ENCODE measurements at regions not wholly inside any gene's neighbourhood (a gene's known extent, or its start where the extent isn't known, plus 50 kb on each side); places are given as distances from the start of the nearest gene placed in this dataset.

- POLR2A ChIA-PET (ENCODE audit: unreplicated experiment): no interaction called here
- H3K4me2 ChIP-seq: no peak overlapping the region
- TF ChIP-seq CTCF (conservative IDR thresholded peaks at IDR 0.05) (no peak), EZH2 (IDR thresholded peaks at IDR 0.05; ENCODE audit: low read depth) (no peak)
- H3K79me2 ChIP-seq (ENCODE audit: low read depth): no peaks in the 10 kb centered on the region
- H2AFZ ChIP-seq: no peak overlapping the region
- no peak overlapping the region for H3K4me3 ChIP-seq
- no peaks in the 10 kb centered on the region for H3K9me2 ChIP-seq (ENCODE audit: insufficient read depth)
- intact Hi-C loops (cut with micrococcal nuclease; ENCODE audit: unreplicated experiment): no loop called here
- no peaks in the 10 kb centered on the region for H4K20me1 ChIP-seq (ENCODE audit: insufficient read depth)
- H3K4me1 ChIP-seq (replicated peaks; ENCODE audit: insufficient read depth): no peaks in the 10 kb centered on the region
- H3K27ac ChIP-seq: no peak overlapping the region
- BruUV-seq (replicated peaks): no TSS peak
- no peaks in the 10 kb centered on the region for H3K9me3 ChIP-seq (ENCODE audit: insufficient read depth, low read depth)
- H3K36me3 ChIP-seq (ENCODE audit: low read depth): no peaks in the 10 kb centered on the region
- H3F3A ChIP-seq (ENCODE audit: insufficient read depth, low read depth): no peaks in the 10 kb centered on the region
- H3K27me3 ChIP-seq (ENCODE audit: insufficient read depth, low read depth): peaks cover 73% of the 10 kb centered on the region
- CTCF ChIA-PET: no interaction called here
- no peak for DNase-seq
These were observed 254.8 kb downstream of the FGF9 start for GRCh38 chr13:21925720-21926119.

GRCh38 chr13:21929400-21929799 is 258.5 kb downstream of the FGF9 start:
- Histone ChIP-seq H3K9me2 (ENCODE audit: insufficient read depth) (no peaks in the 10 kb centered on the region), H4K20me1 (ENCODE audit: insufficient read depth) (no peaks in the 10 kb centered on the region)

DNA sequence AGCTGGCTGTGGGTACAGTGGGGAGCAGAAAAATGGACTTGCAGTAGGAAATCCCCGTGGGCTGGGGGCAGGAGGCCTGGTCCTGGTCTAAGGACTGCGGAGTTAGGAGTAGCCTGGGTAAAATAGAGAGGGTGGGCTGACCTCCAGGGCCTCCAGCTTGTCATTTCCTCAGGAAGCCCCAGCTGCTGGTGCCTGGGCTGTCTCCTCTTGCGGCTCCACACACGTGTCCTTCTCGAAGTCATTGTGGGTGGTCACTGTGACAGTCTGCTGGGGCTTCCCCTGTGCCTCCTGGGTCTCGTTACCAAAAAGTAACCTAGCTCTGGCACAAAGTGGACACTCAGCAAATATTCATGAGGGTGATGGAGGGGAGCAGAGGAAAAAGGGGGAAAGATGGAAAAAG is 259.7 kb downstream of the FGF9 start:
- H3K9me3 ChIP-seq (ENCODE audit: insufficient read depth, low read depth): no peaks in the 10 kb centered on the region; the same call in 1 of the 2 replicates
- H3K27me3 ChIP-seq (ENCODE audit: insufficient read depth, low read depth): peaks cover 84% of the 10 kb centered on the region
- H3K4me2 ChIP-seq: no peak overlapping the region
- CTCF ChIA-PET: no interaction called here
- no peaks in the 10 kb centered on the region for H3K4me1 ChIP-seq (replicated peaks; ENCODE audit: insufficient read depth)
- no TSS peak for BruUV-seq (replicated peaks)
- H2AFZ ChIP-seq: no peak overlapping the region
- H3K27ac ChIP-seq: no peak overlapping the region
- H4K20me1 ChIP-seq (ENCODE audit: insufficient read depth): no peaks in the 10 kb centered on the region
- no peaks in the 10 kb centered on the region for H3F3A ChIP-seq (ENCODE audit: insufficient read depth, low read depth)
- no peaks in the 10 kb centered on the region for H3K36me3 ChIP-seq (ENCODE audit: low read depth)
- no peaks in the 10 kb centered on the region for H3K9me2 ChIP-seq (ENCODE audit: insufficient read depth)
- no peak for TF ChIP-seq CTCF (conservative IDR thresholded peaks at IDR 0.05)
- no peak for TF ChIP-seq EZH2 (IDR thresholded peaks at IDR 0.05; ENCODE audit: low read depth)
- intact Hi-C loops (cut with micrococcal nuclease; ENCODE audit: unreplicated experiment): no loop called here
- no peaks in the 10 kb centered on the region for H3K79me2 ChIP-seq (ENCODE audit: low read depth)
- no peak overlapping the region for H3K4me3 ChIP-seq
- no peak for DNase-seq
- POLR2A ChIA-PET (ENCODE audit: unreplicated experiment): no interaction called here

More at GRCh38 chr13:21929400-21929799, 258.5 kb downstream of the FGF9 start:
- H3F3A ChIP-seq (ENCODE audit: insufficient read depth, low read depth): no peaks in the 10 kb centered on the region
- peaks cover 82% of the 10 kb centered on the region for H3K27me3 ChIP-seq (ENCODE audit: insufficient read depth, low read depth)
- ChIA-PET POLR2A (ENCODE audit: unreplicated experiment) (no interaction called here), CTCF (no interaction called here)
- no peaks in the 10 kb centered on the region; the same call in 1 of the 2 replicates for H3K9me3 ChIP-seq (ENCODE audit: insufficient read depth, low read depth)
- no peak for DNase-seq
- no peaks in the 10 kb centered on the region for H3K79me2 ChIP-seq (ENCODE audit: low read depth)
- H3K4me2 ChIP-seq: no peak overlapping the region
- H3K4me3 ChIP-seq: no peak overlapping the region
- no TSS peak for BruUV-seq (replicated peaks)
- TF ChIP-seq CTCF (conservative IDR thresholded peaks at IDR 0.05) (no peak), EZH2 (IDR thresholded peaks at IDR 0.05; ENCODE audit: low read depth) (no peak)
- no peaks in the 10 kb centered on the region for H3K4me1 ChIP-seq (replicated peaks; ENCODE audit: insufficient read depth)
- H2AFZ ChIP-seq: no peak overlapping the region
- no peaks in the 10 kb centered on the region for H3K36me3 ChIP-seq (ENCODE audit: low read depth)
- intact Hi-C loops (cut with micrococcal nuclease; ENCODE audit: unreplicated experiment): no loop called here
- H3K27ac ChIP-seq: no peak overlapping the region
